Thyroid gland (tissue), 4 donors: ENCODE measurements at regions not wholly inside any gene's neighbourhood (a gene's known extent, or its start where the extent isn't known, plus 50 kb on each side); places are given as distances from the start of the nearest gene placed in this dataset.
A peak's percentile ranks its signal among the peaks of the same experiment; 100 is the strongest.

Experiments
- DNase-seq, 2 donors: peaks; one replicate each; pipeline ENCODE4 v3.0.0-alpha.2; 2019
- H3K27ac ChIP-seq, 3 donors: fragments of 200-600 bp; sonication (generic); 1 replicate in 2 of 3; 2 replicates in 1 of 3; pipeline ENCODE4 v1.5.1; 2016 to 2019; ENCODE audit warnings: mild to moderate bottlenecking in 1 of 3, moderate library complexity in 1 of 3
- H3K27me3 ChIP-seq: fragments of 200-600 bp; sonication (generic); one replicate; pipeline ENCODE4 v1.5.1; 2019
- H3K36me3 ChIP-seq, 2 donors: fragments of 200-600 bp; sonication (generic); one replicate each; pipeline ENCODE4 v1.5.1; 2016 to 2019
- H3K4me1 ChIP-seq, 2 donors: fragments of 200-600 bp; sonication (generic); one replicate each; pipeline ENCODE4 v1.5.1; 2017 to 2019
- H3K4me3 ChIP-seq, 3 donors: fragments of 200-600 bp; sonication (generic); replicated peaks in 1 of 3; 1 replicate in 2 of 3; 2 replicates in 1 of 3; pipeline ENCODE4 v1.5.1; 2016; ENCODE audit warnings: mild to moderate bottlenecking in 1 of 3
- H3K9me3 ChIP-seq: fragments of 200-600 bp; sonication (generic); one replicate; pipeline ENCODE4 v1.5.1; 2017
- CTCF ChIP-seq, 6 experiments: fragments of 200-600 bp in 3 of 6; fragments of 450-650 bp in 3 of 6; sonication (generic) in 3 of 6; IDR thresholded peaks; one replicate each; pipeline ENCODE4 v1.5.1; 2016 to 2019; ENCODE audit warnings: antibody characterized with exemption in 6 of 6, mild to moderate bottlenecking in 2 of 6, inconsistent platforms in 1 of 6, moderate library complexity in 1 of 6
- POLR2A ChIP-seq, 2 donors: fragments of 450-650 bp; IDR thresholded peaks; one replicate each; pipeline ENCODE4 v1.6.1; 2017; ENCODE audit warnings: antibody characterized with exemption in 2 of 2, mild to moderate bottlenecking in 2 of 2, moderate library complexity in 1 of 2
- WGBS, 2 donors: methylation state at CpG; one replicate each; pipeline ENCODE4 v1.1.5; 2017; 5-methylcytosine and 5-hydroxymethylcytosine counted together
- intact Hi-C: fragments of 100-400 bp; cut with DNase I; formaldehyde crosslinking; loops from one replicate; pipeline ENCODE4 v1.15.1; 2023

DNA sequence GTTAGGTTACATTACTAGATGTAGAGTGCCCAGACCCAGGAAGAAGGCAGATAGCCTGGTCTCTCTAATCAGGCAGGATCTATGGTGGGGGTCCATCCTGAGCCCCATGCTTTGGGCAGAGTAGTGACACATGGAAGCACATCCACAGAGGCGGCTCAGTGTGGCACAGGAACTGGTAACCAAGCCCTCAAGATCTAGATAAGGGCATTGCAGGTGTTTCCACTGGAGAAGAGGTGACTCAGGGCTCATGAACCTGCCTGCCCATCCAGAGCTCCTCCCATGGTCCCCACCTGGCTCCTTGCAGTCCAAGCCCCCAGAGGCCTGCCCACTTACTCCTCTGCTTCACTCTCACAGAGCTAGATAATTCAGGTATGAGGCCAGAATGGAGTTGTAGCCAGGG is 62.0 kb upstream of the TMEM132E start:
- H3K4me3 ChIP-seq, result no peak overlapping the region
- H3K4me1 ChIP-seq, result no peaks in the 10 kb centered on the region
- no peaks in the 10 kb centered on the region for H3K27me3 ChIP-seq
- intact Hi-C loops, result no loop called here
- no peaks in the 10 kb centered on the region for H3K9me3 ChIP-seq
- DNase-seq, result no peak
- WGBS, 2 donors, result 75% methylated on average over 1 of the region's 1 CpG; no CpG with 5 or more reads in 1 of the 2 donors
- TF ChIP-seq POLR2A (IDR thresholded peaks at IDR 0.05) (no peak), CTCF (IDR thresholded peaks at IDR 0.05) (no peak)
- H3K27ac ChIP-seq, result no peak overlapping the region
- H3K36me3 ChIP-seq, result no peaks in the 10 kb centered on the region

GRCh38 chr17:34511931-34512330 is 67.5 kb upstream of the TMEM132E start:
- Histone ChIP-seq H3K9me3 (no peaks in the 10 kb centered on the region), H3K27me3 (no peaks in the 10 kb centered on the region), H3K36me3 (no peaks in the 10 kb centered on the region), H3K4me1 (no peaks in the 10 kb centered on the region), H3K27ac (no peak overlapping the region), H3K4me3 (no peak overlapping the region)
- intact Hi-C loops, result no loop called here
- DNase-seq, result no peak
- TF ChIP-seq CTCF (IDR thresholded peaks at IDR 0.05) (no peak), POLR2A (IDR thresholded peaks at IDR 0.05) (no peak)
- WGBS, 2 donors, result 67 to 75% methylated on average over 3 of the region's 3 CpGs

GRCh38 chr17:34511265-34511664 is 68.1 kb upstream of the TMEM132E start:
- H3K36me3 ChIP-seq, result no peaks in the 10 kb centered on the region
- WGBS, 2 donors, result 68 to 85% methylated on average over 3 of the region's 3 CpGs
- no peak overlapping the region for H3K4me3 ChIP-seq
- no peaks in the 10 kb centered on the region for H3K9me3 ChIP-seq
- no peaks in the 10 kb centered on the region for H3K4me1 ChIP-seq
- no peak for DNase-seq
- H3K27ac ChIP-seq, result no peak overlapping the region
- no peaks in the 10 kb centered on the region for H3K27me3 ChIP-seq
- intact Hi-C loops, result no loop called here
- TF ChIP-seq POLR2A (IDR thresholded peaks at IDR 0.05) (no peak), CTCF (IDR thresholded peaks at IDR 0.05) (no peak)

DNA sequence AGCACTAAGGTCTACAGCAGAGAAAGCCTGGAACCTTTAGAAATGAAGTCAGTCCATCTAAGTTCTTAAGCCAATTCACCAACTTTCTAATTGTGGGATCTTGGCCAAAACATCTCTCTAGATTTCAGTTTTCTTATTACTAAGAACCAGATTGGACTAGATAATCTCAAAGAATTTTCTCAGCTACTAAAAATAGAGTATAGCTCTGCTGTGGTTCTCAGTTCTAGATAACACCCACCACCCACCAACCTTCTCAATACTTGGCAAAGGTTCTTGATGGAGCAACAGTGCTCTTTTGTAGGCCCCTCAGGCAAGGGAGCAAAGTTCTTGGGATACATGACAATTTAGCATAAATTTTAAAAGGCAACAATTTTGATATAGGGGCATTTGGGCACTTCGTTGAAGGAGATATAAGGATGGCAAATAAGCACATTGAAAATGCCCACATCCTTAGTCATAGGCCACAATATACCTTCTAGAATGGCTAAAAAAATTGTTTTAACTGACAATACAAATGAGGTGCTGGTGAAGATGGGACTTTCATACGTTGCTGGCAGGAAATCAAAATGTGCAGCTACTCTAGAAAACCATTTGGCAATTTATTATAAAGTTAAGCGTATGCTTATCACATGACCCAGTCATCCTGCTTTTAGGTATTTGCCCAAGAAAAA is 74.4 kb upstream of the TMEM132E start:
- no peak for DNase-seq
- H3K36me3 ChIP-seq, result no peaks in the 10 kb centered on the region
- H3K27ac ChIP-seq, result no peak overlapping the region
- 67 to 73% methylated on average over 3 of the region's 3 CpGs for WGBS, 2 donors
- H3K27me3 ChIP-seq, result no peaks in the 10 kb centered on the region
- no peaks in the 10 kb centered on the region for H3K4me1 ChIP-seq
- TF ChIP-seq CTCF (IDR thresholded peaks at IDR 0.05) (no peak), POLR2A (IDR thresholded peaks at IDR 0.05) (no peak)
- no peaks in the 10 kb centered on the region for H3K9me3 ChIP-seq
- intact Hi-C loops, result no loop called here
- no peak overlapping the region for H3K4me3 ChIP-seq

GRCh38 chr17:34503528-34504195 is 75.7 kb upstream of the TMEM132E start:
- no peaks in the 10 kb centered on the region for H3K36me3 ChIP-seq
- H3K27ac ChIP-seq, result no peak overlapping the region
- H3K9me3 ChIP-seq, result no peaks in the 10 kb centered on the region
- WGBS, 2 donors, result 51 to 54% methylated on average over 10 of the region's 10 CpGs
- no peaks in the 10 kb centered on the region for H3K27me3 ChIP-seq
- no peak overlapping the region for H3K4me3 ChIP-seq
- intact Hi-C loops, result no loop called here
- no peak for TF ChIP-seq POLR2A (IDR thresholded peaks at IDR 0.05)
- no peak for TF ChIP-seq CTCF (IDR thresholded peaks at IDR 0.05)
- H3K4me1 ChIP-seq, result no peaks in the 10 kb centered on the region
- peak in 1 of 2 donors; percentile 3 for DNase-seq
